Neural cell (in vitro differentiated cells): ENCODE measurements at regions not wholly inside any gene's neighbourhood (a gene's known extent, or its start where the extent isn't known, plus 50 kb on each side); places are given as distances from the start of the nearest gene placed in this dataset.

Experiments
- H2AFZ ChIP-seq: fragments of 200-600, 300-800 bp; sonication (generic), shearing (Covaris generic); 2 replicates; pipeline ENCODE4 v1.6.0; 2014; ENCODE audit warnings: low read depth, mild to moderate bottlenecking, antibody characterized with exemption, low read length, moderate library complexity
- H3F3A ChIP-seq: fragments of 200-600 bp; shearing (Covaris generic); 2 replicates; pipeline ENCODE4 v1.6.1; 2016; ENCODE audit warnings: mild to moderate bottlenecking, moderate library complexity, mixed read lengths, antibody characterized with exemption, low read length; ENCODE audit not compliant: insufficient read depth, poor library complexity, severe bottlenecking
- H3K27ac ChIP-seq: fragments of 200-600, 300-800 bp; sonication (generic), shearing (Covaris generic); 2 replicates; pipeline ENCODE4 v1.5.1; 2014; ENCODE audit warnings: mild to moderate bottlenecking, low read length, moderate library complexity
- H3K27me3 ChIP-seq: fragments of 300-800, 200-600 bp; sonication (generic), shearing (Covaris generic); 2 replicates; pipeline ENCODE4 v1.6.0; 2014; ENCODE audit warnings: mild to moderate bottlenecking, low read depth, low read length, moderate library complexity; ENCODE audit not compliant: insufficient read depth
- H3K36me3 ChIP-seq: fragments of 300-800, 200-600 bp; sonication (generic), shearing (Covaris generic); 2 replicates; pipeline ENCODE4 v1.5.1; 2014; ENCODE audit warnings: mild to moderate bottlenecking, antibody characterized with exemption, low read length, moderate library complexity; ENCODE audit not compliant: insufficient read depth
- H3K4me2 ChIP-seq: fragments of 300-800, 200-600 bp; sonication (generic), shearing (Covaris generic); 2 replicates; pipeline ENCODE4 v1.6.0; 2014; ENCODE audit warnings: mild to moderate bottlenecking, low read length
- H3K4me3 ChIP-seq: fragments of 300-800, 200-600 bp; sonication (generic), shearing (Covaris generic); 2 replicates; pipeline ENCODE4 v1.5.1; 2014; ENCODE audit warnings: mild to moderate bottlenecking, low read length, moderate library complexity
- H3K79me2 ChIP-seq: fragments of 200-600 bp; shearing (Covaris generic); replicated peaks from 2 replicates; pipeline ENCODE4 v1.6.0; 2014; ENCODE audit warnings: mild to moderate bottlenecking, low read length, moderate library complexity; ENCODE audit not compliant: insufficient read depth
- H3K9ac ChIP-seq: fragments of 300-800, 200-600 bp; sonication (generic), shearing (Covaris generic); 2 replicates; pipeline ENCODE4 v1.6.1; 2016; ENCODE audit warnings: mild to moderate bottlenecking, low read length, mixed read lengths
- H3K9me2 ChIP-seq: fragments of 200-600 bp; shearing (Covaris generic); 2 replicates; pipeline ENCODE4 v1.6.1; 2016; ENCODE audit warnings: mild to moderate bottlenecking, low read length, mixed read lengths; ENCODE audit not compliant: insufficient read depth
- H3K9me3 ChIP-seq: fragments of 200-600, 300-800 bp; sonication (generic), shearing (Covaris generic); 2 replicates; pipeline ENCODE4 v1.6.1; 2016; ENCODE audit warnings: mild to moderate bottlenecking, mixed run types, low read length, moderate library complexity, mixed read lengths
- H4K20me1 ChIP-seq: fragments of 200-600 bp; shearing (Covaris generic); 2 replicates; pipeline ENCODE4 v1.6.1; 2016; ENCODE audit warnings: mild to moderate bottlenecking, mixed run types; ENCODE audit not compliant: insufficient read depth
- EP300 ChIP-seq: fragments of 450-650 bp; conservative IDR thresholded peaks from 2 replicates; pipeline ENCODE4 v1.6.1; 2014; ENCODE audit warnings: antibody characterized with exemption, mild to moderate bottlenecking, moderate library complexity; ENCODE audit not compliant: poor library complexity, severe bottlenecking
- EZH2 ChIP-seq: fragments of 200-600, 300-800 bp; shearing (Covaris generic), sonication (generic); IDR thresholded peaks from 2 replicates; pipeline ENCODE4 v1.6.1; 2014; ENCODE audit warnings: antibody characterized with exemption, low read length, borderline replicate concordance, mild to moderate bottlenecking; ENCODE audit not compliant: insufficient read depth, poor library complexity, severe bottlenecking
- MXI1 ChIP-seq: fragments of 450-650 bp; conservative IDR thresholded peaks from 2 replicates; pipeline ENCODE4 v1.6.1; 2014; ENCODE audit warnings: antibody characterized with exemption, mild to moderate bottlenecking; ENCODE audit not compliant: poor library complexity, severe bottlenecking
- POLR2AphosphoS5 ChIP-seq: IDR thresholded peaks from 2 replicates; pipeline ENCODE4 v1.6.1; 2012
- RAD21 ChIP-seq: fragments of 450-650 bp; conservative IDR thresholded peaks from 2 replicates; pipeline ENCODE4 v1.6.1; 2014; ENCODE audit warnings: antibody characterized with exemption, mild to moderate bottlenecking, moderate library complexity
- SMC3 ChIP-seq: fragments of 450-650 bp; conservative IDR thresholded peaks from 2 replicates; pipeline ENCODE4 v1.6.1; 2014; ENCODE audit warnings: antibody characterized with exemption, mild to moderate bottlenecking, moderate library complexity; ENCODE audit not compliant: poor library complexity
- TAF1 ChIP-seq: IDR thresholded peaks from 2 replicates; pipeline ENCODE4 v1.6.1; 2012; ENCODE audit warnings: low read depth
- TF ChIP-seq, protein P1 (sequence below): IDR thresholded peaks from 2 replicates; pipeline ENCODE4 v1.6.1; 2012; ENCODE audit warnings: borderline replicate concordance
- TF ChIP-seq, protein P2 (sequence below): fragments of 450-650 bp; IDR thresholded peaks from 2 replicates; pipeline ENCODE4 v1.5.1; 2014; ENCODE audit warnings: antibody characterized with exemption, mild to moderate bottlenecking, moderate library complexity; ENCODE audit not compliant: poor library complexity, severe bottlenecking

DNA sequence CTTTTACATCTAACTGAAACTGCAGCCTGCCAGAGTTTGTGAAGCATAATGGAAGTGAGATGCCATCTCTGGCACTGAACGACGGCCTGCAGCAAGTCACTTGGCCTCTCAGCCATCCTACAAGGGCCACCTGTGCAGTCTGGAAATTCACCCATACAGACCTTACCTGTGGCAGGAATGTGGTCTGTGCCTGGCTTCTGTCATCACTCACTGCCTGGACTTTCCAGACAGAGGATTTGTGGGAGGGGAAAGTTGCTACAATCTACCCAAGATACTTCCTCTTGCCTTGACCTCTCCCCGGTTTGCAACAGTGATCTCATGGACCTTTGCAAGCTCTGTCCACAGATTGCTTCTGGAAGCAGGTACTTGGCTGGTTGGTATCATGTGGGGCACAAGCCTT is 58.4 kb upstream of the ATP1B1 start:
- no peaks in the 10 kb centered on the region for H3K79me2 ChIP-seq
- H3K36me3 ChIP-seq, result no peaks in the 10 kb centered on the region
- no peaks in the 10 kb centered on the region for H4K20me1 ChIP-seq
- no peak overlapping the region for H3K4me3 ChIP-seq
- no peak overlapping the region for H3K9ac ChIP-seq
- no peaks in the 10 kb centered on the region for H3F3A ChIP-seq
- H2AFZ ChIP-seq, result no peak overlapping the region
- H3K9me2 ChIP-seq, result no peaks in the 10 kb centered on the region
- no peak overlapping the region for H3K4me2 ChIP-seq
- no peaks in the 10 kb centered on the region for H3K27me3 ChIP-seq
- TF ChIP-seq, protein P1, sequence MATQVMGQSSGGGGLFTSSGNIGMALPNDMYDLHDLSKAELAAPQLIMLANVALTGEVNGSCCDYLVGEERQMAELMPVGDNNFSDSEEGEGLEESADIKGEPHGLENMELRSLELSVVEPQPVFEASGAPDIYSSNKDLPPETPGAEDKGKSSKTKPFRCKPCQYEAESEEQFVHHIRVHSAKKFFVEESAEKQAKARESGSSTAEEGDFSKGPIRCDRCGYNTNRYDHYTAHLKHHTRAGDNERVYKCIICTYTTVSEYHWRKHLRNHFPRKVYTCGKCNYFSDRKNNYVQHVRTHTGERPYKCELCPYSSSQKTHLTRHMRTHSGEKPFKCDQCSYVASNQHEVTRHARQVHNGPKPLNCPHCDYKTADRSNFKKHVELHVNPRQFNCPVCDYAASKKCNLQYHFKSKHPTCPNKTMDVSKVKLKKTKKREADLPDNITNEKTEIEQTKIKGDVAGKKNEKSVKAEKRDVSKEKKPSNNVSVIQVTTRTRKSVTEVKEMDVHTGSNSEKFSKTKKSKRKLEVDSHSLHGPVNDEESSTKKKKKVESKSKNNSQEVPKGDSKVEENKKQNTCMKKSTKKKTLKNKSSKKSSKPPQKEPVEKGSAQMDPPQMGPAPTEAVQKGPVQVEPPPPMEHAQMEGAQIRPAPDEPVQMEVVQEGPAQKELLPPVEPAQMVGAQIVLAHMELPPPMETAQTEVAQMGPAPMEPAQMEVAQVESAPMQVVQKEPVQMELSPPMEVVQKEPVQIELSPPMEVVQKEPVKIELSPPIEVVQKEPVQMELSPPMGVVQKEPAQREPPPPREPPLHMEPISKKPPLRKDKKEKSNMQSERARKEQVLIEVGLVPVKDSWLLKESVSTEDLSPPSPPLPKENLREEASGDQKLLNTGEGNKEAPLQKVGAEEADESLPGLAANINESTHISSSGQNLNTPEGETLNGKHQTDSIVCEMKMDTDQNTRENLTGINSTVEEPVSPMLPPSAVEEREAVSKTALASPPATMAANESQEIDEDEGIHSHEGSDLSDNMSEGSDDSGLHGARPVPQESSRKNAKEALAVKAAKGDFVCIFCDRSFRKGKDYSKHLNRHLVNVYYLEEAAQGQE, result no peak
- H3K27ac ChIP-seq, result no peak overlapping the region
- H3K9me3 ChIP-seq, result no peaks in the 10 kb centered on the region

DNA sequence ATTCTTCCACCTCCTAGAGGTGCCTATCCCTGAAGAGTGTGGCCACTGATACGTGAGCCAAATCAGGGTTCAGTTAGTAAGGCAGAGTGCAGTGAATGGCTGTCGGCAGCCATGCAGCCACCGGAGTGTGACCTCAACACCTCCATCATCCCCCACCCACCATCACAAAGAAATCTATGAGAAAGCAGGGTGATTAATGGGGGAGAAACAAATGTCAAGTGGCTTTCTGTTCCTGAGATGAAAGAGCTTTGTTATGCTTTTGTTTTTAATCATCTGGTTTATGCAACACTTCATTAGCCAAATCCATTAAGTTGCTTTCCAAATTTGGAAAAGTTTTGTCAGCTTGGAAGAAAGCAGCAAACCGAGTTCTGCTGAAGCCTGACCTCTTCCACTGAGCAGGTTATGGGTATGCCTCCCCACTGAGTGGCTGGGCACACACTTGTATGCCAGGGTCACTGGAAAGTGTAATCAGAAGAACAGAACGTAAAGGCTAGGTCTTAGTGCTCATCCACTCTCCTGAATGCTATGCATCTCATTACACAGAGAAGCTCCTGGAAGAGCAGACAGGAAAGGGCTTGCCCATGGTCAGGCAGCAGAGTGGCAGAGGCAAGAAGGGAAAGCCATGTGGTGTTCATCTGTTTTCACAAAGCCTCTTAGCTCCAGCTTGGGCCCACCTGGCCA is 57.1 kb upstream of the ATP1B1 start:
- H3K9ac ChIP-seq, result no peak overlapping the region
- H3K4me2 ChIP-seq, result no peak overlapping the region
- H3K79me2 ChIP-seq, result no peaks in the 10 kb centered on the region
- no peak overlapping the region for H2AFZ ChIP-seq
- no peaks in the 10 kb centered on the region for H3K9me3 ChIP-seq
- no peak overlapping the region for H3K27ac ChIP-seq
- no peaks in the 10 kb centered on the region for H3K27me3 ChIP-seq
- no peak overlapping the region for H3K4me3 ChIP-seq
- no peaks in the 10 kb centered on the region for H3K36me3 ChIP-seq
- H3K9me2 ChIP-seq, result no peaks in the 10 kb centered on the region
- no peaks in the 10 kb centered on the region for H3F3A ChIP-seq
- TF ChIP-seq, protein P1, result no peak
- TF ChIP-seq, protein P2, sequence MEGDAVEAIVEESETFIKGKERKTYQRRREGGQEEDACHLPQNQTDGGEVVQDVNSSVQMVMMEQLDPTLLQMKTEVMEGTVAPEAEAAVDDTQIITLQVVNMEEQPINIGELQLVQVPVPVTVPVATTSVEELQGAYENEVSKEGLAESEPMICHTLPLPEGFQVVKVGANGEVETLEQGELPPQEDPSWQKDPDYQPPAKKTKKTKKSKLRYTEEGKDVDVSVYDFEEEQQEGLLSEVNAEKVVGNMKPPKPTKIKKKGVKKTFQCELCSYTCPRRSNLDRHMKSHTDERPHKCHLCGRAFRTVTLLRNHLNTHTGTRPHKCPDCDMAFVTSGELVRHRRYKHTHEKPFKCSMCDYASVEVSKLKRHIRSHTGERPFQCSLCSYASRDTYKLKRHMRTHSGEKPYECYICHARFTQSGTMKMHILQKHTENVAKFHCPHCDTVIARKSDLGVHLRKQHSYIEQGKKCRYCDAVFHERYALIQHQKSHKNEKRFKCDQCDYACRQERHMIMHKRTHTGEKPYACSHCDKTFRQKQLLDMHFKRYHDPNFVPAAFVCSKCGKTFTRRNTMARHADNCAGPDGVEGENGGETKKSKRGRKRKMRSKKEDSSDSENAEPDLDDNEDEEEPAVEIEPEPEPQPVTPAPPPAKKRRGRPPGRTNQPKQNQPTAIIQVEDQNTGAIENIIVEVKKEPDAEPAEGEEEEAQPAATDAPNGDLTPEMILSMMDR, result no peak
- TF ChIP-seq RAD21 (no peak), EZH2 (no peak), EP300 (no peak), POLR2AphosphoS5 (no peak), TAF1 (no peak), MXI1 (no peak), SMC3 (no peak)
- no peaks in the 10 kb centered on the region for H4K20me1 ChIP-seq
